ENCODE measurements at regions not wholly inside any gene's neighbourhood (a gene's known extent, or its start where the extent isn't known, plus 50 kb on each side); places are given as distances from the start of the nearest gene placed in this dataset.
A peak's percentile ranks its signal among the peaks of the same experiment; 100 is the strongest.
"Not testable (repeated sequence)": the region's sequence is repeated elsewhere in the genome, so short reads cannot be mapped to it uniquely, and the experiment has no call there.

DNA sequence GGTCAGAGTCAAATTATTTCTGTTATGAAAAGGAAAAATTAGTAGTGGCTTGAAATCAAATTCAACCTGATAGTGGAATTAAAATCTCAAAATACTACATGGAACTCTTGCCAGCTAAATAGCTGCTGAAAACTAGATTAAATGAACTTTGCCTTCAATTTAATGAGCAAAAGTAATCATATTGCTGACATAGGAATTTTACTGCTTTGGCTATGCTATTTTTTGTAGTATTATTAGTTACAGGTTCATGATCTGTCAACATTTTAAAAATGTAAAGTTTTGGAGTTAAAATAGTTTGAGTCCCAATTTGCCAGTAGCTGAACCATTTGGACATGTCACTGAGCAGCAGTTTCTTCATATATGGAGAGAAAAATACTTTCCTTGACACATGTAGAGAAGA lies 81.4 kb downstream of the RERGL start:
- no peak for DNase-seq (ENCODE audit: low read depth)

DNA sequence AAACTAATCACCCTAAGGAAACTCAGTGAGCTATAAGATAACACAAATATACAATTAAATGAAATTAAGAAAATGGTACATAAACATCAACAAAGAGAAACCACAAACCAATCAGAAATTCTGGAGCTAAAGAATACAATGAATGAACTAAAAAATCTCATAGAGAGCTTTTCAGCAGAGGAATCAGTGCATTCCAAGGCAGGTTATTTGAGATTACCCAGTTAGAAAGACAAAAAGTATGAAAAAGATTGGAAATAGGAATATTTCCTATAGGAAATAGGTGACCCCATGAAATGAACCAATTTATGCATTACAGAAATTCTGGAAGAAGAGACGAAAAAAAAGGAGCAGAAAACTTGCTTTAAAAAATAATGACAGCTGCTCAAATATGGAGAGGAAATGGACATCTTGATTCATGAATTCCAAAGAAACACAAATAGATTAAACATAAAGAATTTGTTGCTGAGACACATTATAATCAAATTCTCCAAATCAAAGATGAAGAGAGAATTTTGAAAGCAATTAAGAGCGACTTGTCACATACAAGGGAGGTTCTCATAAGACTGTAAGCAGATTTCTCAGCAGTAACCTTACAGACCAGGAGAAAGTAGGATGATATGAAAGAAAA lies 90.7 kb downstream of the RERGL start:
- no peak for DNase-seq (ENCODE audit: low read depth)

DNA sequence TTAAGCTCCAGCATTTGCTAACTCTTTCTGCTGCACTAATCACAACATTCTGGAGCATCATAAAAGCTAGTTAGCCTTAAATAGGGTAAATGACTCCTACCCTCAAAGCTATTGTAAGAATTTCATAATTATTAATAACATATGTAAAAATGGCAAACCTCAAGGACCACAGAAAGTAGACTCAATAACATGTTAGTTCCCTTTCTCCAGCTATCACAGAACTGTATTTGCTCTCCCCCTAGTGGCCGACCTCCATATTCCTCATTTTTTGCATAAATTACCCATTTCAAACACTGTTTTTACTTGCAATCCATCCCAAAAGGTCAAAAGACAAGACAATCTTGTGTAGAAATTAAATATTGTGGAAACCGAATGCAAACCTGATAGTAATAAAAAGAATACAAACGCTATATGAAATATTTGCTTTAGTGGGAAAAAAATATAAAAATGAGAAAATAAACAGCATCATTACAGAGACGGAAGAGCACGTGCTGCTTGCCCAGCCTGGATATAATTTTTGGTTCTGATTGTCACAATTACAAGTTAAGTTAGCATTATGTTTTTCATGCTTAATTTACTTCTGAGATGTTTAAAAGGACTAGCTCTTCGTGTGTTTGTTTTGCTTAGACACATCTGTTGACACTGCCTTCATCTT lies 97.9 kb downstream of the RERGL start:
- peak; percentile 29 for DNase-seq (ENCODE audit: low read depth)

- DNase-seq (ENCODE audit: low read depth), result peak; percentile 2
These were observed 107.4 kb downstream of the RERGL start for GRCh38 chr12:17982556-17982955.

DNA sequence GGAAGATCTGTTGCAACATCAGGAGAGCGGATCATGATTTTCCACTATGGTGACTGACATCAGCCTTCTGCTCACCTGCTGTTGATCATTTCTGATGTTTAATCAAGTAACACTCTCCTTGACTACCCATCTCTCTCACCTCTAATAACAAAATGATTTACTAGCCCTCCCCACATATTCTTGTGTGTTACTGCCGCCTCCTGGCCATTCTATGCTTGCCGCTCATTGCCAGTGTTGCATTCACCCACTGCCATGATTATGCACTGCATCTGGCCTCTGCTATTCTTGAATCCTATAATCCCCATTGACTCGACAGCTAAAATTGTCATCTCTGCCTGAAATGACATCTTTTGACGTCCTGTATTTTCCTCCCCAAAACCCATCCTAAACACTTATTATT lies 113.8 kb downstream of the RERGL start:
- no peak for DNase-seq (ENCODE audit: low read depth)

GRCh38 chr12:17975763-17976162 lies 114.2 kb downstream of the RERGL start:
- no peak for DNase-seq (ENCODE audit: low read depth)

- no peak for DNase-seq (ENCODE audit: low read depth)
These were observed 114.8 kb downstream of the RERGL start for GRCh38 chr12:17975239-17975638.

DNA sequence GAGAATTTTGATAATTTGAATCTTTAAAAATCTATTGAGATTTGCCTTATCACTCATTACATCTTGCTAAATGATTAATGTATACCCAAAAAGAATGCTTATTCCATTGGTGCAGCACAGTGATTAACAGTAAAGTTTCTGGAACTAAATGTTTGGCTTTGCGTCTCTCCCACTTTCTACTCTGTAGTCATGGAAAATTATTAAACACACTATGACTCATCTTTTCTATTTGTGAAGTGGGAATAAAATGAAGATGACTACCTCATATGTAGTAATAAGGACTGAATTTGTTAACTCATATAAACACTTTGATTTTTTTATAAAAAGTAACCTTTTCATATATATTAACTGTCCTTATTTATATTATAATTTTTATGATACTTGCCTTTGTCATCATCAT lies 118.1 kb downstream of the RERGL start:
- DNase-seq (ENCODE audit: low read depth), result no peak

DNA sequence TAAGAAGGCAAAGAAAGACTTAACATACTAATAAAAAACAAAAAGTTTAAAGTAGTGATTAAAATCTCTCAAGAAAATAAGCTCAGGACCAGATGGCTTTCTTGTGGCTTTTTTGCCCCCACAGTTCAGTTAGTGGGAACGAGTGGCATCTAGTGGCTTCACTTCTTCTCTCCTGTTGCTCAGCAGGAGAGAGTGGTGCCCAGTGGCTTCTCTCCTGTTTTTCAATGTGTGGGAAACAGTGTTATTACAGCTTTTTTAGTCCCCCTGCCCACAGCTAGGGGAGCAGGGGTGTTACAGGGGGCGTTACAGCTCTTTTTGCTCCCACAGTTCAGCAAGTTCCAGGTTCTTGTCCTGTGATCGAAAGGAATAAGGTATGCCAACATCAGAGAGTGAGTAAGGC lies 135.2 kb downstream of the RERGL start:
- no peak for DNase-seq (ENCODE audit: low read depth)

- DNase-seq (ENCODE audit: low read depth), result no peak
These were observed 139.1 kb downstream of the RERGL start for GRCh38 chr12:17950898-17951297.

DNA sequence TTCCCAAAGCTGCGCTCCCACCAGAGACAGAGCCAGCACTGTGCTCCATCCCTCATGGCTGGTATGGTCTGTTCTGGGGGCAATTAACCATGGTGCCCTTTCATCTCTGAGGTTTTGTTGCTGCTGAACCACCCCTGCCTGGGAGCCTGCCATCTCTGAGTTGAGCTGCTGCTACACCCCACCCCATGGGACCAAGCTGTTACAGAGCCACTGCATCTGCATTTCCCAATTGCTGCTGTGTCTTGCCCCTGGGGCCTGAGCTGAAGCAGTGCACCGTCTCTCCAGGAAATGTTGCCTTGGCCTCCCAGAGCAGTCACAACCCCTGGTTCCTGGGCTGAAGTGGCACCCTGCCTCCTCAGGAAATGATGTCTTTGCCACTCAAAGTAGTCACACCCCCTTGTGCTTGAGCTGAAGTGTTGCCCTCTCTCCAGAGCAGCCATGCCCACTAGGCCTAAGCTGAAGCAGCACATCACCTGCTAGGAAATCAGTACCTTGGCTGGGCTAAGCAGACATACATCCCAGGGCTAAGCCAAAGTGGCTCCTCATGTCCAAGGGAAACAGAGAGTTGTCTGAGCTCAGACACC lies 140.3 kb downstream of the RERGL start:
- DNase-seq (ENCODE audit: low read depth), result no peak

DNA sequence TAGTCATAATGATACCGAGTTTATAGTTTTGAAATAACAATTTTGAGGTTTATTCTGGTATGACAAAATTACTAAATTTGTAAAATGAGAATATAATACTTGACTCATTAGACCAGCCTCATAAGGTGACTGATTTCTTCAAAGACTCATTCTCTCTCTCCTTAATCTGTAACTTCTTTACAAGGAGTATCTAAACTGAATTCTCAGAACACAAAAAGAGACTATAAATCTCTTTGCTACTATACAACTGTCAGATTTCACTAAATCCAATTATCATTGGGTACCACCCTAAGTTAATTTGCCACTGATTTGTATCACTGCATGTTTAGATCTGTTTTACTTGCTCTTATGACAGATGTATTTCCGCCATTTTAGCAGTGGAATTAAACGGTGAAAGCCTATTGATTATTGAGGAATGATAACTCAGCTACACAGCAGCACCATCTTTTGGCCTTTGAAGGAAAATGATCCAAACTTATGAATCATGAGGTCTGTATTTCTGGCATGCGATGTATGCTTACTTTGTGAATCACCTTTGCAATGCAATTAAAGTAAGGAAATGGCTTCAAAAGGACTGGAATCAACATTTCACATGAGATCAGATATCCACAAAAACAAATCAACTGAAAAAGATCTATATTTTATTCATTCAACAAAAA lies 161.2 kb downstream of the RERGL start:
- peak; percentile 86 for DNase-seq (ENCODE audit: low read depth)

- DNase-seq (ENCODE audit: low read depth), result no peak
These were observed 172.0 kb downstream of the RERGL start for GRCh38 chr12:17918013-17918412.

GRCh38 chr12:17884581-17884980 lies 205.4 kb downstream of the RERGL start:
- DNase-seq (ENCODE audit: low read depth), result no peak

- DNase-seq (ENCODE audit: low read depth), result no peak
These were observed 211.3 kb downstream of the RERGL start for GRCh38 chr12:17878714-17879113.

- no peak for DNase-seq (ENCODE audit: low read depth)
These were observed 214.8 kb downstream of the RERGL start for GRCh38 chr12:17875230-17875629.

DNA sequence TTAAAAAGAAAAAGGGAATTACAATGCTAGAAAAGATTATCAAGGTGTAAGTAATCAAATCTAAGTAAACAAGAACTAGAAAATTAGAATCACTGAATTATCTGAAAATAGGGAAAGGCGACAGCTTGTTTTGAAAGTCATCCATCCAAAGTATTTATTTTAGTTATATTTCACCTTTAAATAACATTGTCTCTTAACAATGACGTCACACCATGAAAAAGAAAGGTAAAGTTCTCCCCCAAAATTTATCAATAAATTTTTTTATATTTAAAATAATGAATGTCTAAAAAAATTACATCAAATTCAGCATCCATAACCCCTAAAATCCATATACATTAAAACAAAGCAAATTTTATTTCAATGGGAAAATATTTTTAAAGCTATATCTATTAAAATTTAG lies 223.2 kb downstream of the RERGL start:
- DNase-seq (ENCODE audit: low read depth), result no peak

DNA sequence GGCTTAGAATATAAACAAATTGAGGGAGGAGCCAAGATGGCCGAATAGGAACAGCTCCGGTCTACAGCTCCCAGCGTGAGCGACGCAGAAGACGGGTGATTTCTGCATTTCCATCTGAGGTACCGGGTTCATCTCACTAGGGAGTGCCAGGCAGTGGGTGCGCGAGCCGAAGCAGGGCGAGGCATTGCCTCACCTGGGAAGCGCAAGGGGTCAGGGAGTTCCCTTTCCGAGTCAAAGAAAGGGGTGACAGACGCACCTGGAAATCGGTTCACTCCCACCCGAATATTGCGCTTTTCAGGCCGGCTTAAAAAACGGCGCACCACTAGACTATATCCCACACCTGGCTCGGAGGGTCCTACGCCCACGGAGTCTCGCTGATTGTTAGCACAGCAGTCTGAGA lies 234.4 kb downstream of the RERGL start:
- not testable (repeated sequence) for DNase-seq (ENCODE audit: low read depth)

DNA sequence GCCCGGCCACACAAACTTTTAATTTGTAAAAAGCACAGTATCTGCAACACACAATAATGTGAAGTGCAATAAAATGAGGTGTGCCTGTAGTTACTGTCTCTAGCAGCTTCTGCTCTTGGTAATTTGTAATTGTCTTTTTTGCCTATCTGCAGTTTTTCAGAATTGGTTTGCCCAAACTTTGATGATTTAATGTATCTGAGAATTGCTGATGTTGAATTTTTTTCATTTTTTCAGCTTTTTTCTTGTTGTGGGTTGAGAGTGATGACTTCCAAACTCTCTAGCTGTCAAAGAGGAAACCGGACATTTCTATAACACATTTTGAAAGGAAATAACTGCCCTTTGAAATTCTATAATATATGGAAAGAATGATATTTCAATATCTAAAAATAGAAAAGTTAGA lies 236.9 kb downstream of the RERGL start:
- no peak for DNase-seq (ENCODE audit: low read depth)

- no peak for DNase-seq (ENCODE audit: low read depth)
These were observed 248.5 kb downstream of the RERGL start for GRCh38 chr12:17841496-17841895.

DNA sequence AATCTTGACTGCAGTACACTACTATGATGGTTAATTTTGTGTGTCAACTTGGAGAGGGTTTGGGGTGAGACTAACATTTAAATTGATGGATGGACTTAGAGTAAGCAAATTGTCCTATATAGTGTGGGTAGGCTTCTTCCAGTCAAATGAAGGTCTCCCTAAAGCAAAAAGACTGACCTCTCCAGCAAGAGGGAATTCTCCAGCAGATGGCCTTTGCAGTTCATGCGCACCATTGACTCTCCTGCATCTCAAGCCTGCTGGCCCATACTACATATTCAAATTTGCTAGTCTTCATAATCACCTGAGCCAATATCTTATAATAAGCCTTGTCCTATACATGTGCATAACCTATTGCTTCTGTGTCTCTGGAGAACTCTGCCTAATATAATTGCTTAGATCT lies 260.2 kb downstream of the RERGL start:
- DNase-seq (ENCODE audit: low read depth), result no peak

GRCh38 chr12:17818931-17819330 lies 271.1 kb downstream of the RERGL start:
- DNase-seq (ENCODE audit: low read depth), result no peak

- DNase-seq (ENCODE audit: low read depth), result no peak
These were observed 279.6 kb downstream of the RERGL start for GRCh38 chr12:17810399-17810798.

All from renal cortical epithelial cell (primary cell).